ENCODE measurements at regions not wholly inside any gene's neighbourhood (a gene's known extent, or its start where the extent isn't known, plus 50 kb on each side); places are given as distances from the start of the nearest gene placed in this dataset.

DNA sequence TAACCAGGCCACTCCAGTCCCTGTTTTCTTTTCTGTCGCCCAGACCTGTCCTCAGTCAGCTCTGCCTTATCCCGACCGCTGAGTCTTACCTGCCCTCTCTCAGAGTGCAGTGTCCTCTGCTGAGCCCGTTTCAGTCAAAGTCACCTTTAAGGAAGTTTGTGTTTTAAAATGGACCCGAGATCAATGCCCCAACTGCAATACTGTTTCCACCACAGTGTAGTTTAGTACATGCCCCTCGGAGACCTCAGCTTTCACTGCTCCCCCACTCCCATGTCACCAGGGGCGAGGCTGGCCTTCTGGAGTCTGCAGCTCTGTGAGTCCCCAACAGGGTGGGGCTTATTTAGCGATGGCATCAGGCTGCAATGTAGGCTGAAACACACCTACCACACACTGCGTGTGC is 248.4 kb upstream of the TSHZ3 start:
- TF ChIP-seq, protein P1, sequence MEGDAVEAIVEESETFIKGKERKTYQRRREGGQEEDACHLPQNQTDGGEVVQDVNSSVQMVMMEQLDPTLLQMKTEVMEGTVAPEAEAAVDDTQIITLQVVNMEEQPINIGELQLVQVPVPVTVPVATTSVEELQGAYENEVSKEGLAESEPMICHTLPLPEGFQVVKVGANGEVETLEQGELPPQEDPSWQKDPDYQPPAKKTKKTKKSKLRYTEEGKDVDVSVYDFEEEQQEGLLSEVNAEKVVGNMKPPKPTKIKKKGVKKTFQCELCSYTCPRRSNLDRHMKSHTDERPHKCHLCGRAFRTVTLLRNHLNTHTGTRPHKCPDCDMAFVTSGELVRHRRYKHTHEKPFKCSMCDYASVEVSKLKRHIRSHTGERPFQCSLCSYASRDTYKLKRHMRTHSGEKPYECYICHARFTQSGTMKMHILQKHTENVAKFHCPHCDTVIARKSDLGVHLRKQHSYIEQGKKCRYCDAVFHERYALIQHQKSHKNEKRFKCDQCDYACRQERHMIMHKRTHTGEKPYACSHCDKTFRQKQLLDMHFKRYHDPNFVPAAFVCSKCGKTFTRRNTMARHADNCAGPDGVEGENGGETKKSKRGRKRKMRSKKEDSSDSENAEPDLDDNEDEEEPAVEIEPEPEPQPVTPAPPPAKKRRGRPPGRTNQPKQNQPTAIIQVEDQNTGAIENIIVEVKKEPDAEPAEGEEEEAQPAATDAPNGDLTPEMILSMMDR (IDR thresholded peaks at IDR 0.05; ENCODE audit: insufficient read depth, low read depth, low read length), result no peak
- no peak for TF ChIP-seq EZH2 (IDR thresholded peaks at IDR 0.05; ENCODE audit: insufficient read depth, low read length)

Measured in astrocyte (in vitro differentiated cells and primary cell).